ENCODE measurements at regions not wholly inside any gene's neighbourhood (a gene's known extent, or its start where the extent isn't known, plus 50 kb on each side); places are given as distances from the start of the nearest gene placed in this dataset.

GRCh38 chr15:62658498-62658897 lies 384.0 kb upstream of the TPM1 start:
- DNase-seq (ENCODE audit: low spot score) = no peak
- intact Hi-C loops (cut with micrococcal nuclease; ENCODE audit: unreplicated experiment) = no loop called here
- Histone ChIP-seq H3K4me3 (ENCODE audit: low read depth, low read length, poor library complexity, severe bottlenecking) (no peak overlapping the region), H3K27me3 (replicated peaks; ENCODE audit: insufficient read depth, low read depth, low read length, poor library complexity) (no peaks in the 10 kb centered on the region), H3K9me3 (ENCODE audit: low read depth, low read length, poor library complexity, severe bottlenecking) (peaks cover 4% of the 10 kb centered on the region), H3K27ac (ENCODE audit: low read depth, low read length, poor library complexity, severe bottlenecking) (no peak overlapping the region), H3K36me3 (ENCODE audit: insufficient read depth, low read length, poor library complexity, severe bottlenecking) (no peaks in the 10 kb centered on the region), H3K4me1 (ENCODE audit: insufficient read depth, low read length, poor library complexity, severe bottlenecking) (no peaks in the 10 kb centered on the region)
- CTCF ChIA-PET = no interaction called here
- BruUV-seq (replicated peaks) = no TSS peak
- TF ChIP-seq CTCF (conservative IDR thresholded peaks at IDR 0.05; ENCODE audit: low read depth, low read length) = no peak
- no peak for TF ChIP-seq EZH2 (IDR thresholded peaks at IDR 0.05; ENCODE audit: borderline replicate concordance, low read depth, low read length, poor library complexity, severe bottlenecking)
- POLR2A ChIA-PET (ENCODE audit: low non-redundant PET) = no interaction called here

- intact Hi-C loops (cut with micrococcal nuclease; ENCODE audit: unreplicated experiment) = no loop called here
- Histone ChIP-seq H3K4me1 (ENCODE audit: insufficient read depth, low read length, poor library complexity, severe bottlenecking) (no peaks in the 10 kb centered on the region), H3K9me3 (ENCODE audit: low read depth, low read length, poor library complexity, severe bottlenecking) (no peaks in the 10 kb centered on the region), H3K36me3 (ENCODE audit: insufficient read depth, low read length, poor library complexity, severe bottlenecking) (no peaks in the 10 kb centered on the region), H3K4me3 (ENCODE audit: low read depth, low read length, poor library complexity, severe bottlenecking) (no peak overlapping the region), H3K27me3 (replicated peaks; ENCODE audit: insufficient read depth, low read depth, low read length, poor library complexity) (no peaks in the 10 kb centered on the region), H3K27ac (ENCODE audit: low read depth, low read length, poor library complexity, severe bottlenecking) (no peak overlapping the region)
- DNase-seq (ENCODE audit: low spot score) = no peak
- ChIA-PET CTCF (no interaction called here), POLR2A (ENCODE audit: low non-redundant PET) (interaction anchor here (0.6 kb wide), 1 partner anchor 43 kb away, joined by 4 read pairs; no protein-coding TSS in a partner anchor)
- TF ChIP-seq CTCF (conservative IDR thresholded peaks at IDR 0.05; ENCODE audit: low read depth, low read length) (no peak), EZH2 (IDR thresholded peaks at IDR 0.05; ENCODE audit: borderline replicate concordance, low read depth, low read length, poor library complexity, severe bottlenecking) (no peak)
- BruUV-seq (replicated peaks) = no TSS peak
Measured at GRCh38 chr15:62663547-62663946, 379.0 kb upstream of the TPM1 start.

- intact Hi-C loops (cut with micrococcal nuclease; ENCODE audit: unreplicated experiment) = no loop called here
- no peak for DNase-seq (ENCODE audit: low spot score)
- Histone ChIP-seq H3K9me3 (ENCODE audit: low read depth, low read length, poor library complexity, severe bottlenecking) (no peaks in the 10 kb centered on the region), H3K4me3 (ENCODE audit: low read depth, low read length, poor library complexity, severe bottlenecking) (no peak overlapping the region), H3K4me1 (ENCODE audit: insufficient read depth, low read length, poor library complexity, severe bottlenecking) (no peaks in the 10 kb centered on the region), H3K27ac (ENCODE audit: low read depth, low read length, poor library complexity, severe bottlenecking) (no peak overlapping the region), H3K36me3 (ENCODE audit: insufficient read depth, low read length, poor library complexity, severe bottlenecking) (no peaks in the 10 kb centered on the region), H3K27me3 (replicated peaks; ENCODE audit: insufficient read depth, low read depth, low read length, poor library complexity) (no peaks in the 10 kb centered on the region)
- POLR2A ChIA-PET (ENCODE audit: low non-redundant PET) = no interaction called here
- TF ChIP-seq EZH2 (IDR thresholded peaks at IDR 0.05; ENCODE audit: borderline replicate concordance, low read depth, low read length, poor library complexity, severe bottlenecking) (no peak), CTCF (conservative IDR thresholded peaks at IDR 0.05; ENCODE audit: low read depth, low read length) (no peak)
- CTCF ChIA-PET = no interaction called here
- BruUV-seq (replicated peaks) = no TSS peak
Measured at GRCh38 chr15:62665449-62665848, 377.1 kb upstream of the TPM1 start.

Measured in A673 (cell line).